ENCODE measurements at regions not wholly inside any gene's neighbourhood (a gene's known extent, or its start where the extent isn't known, plus 50 kb on each side); places are given as distances from the start of the nearest gene placed in this dataset.

GRCh38 chr5:141778206-141778605, 96.2 kb upstream of the ARAP3 start:
- DNase-seq (ENCODE audit: low spot score) = no peak

GRCh38 chr5:141777711-141778110, 95.7 kb upstream of the ARAP3 start:
- DNase-seq (ENCODE audit: low spot score) = no peak

GRCh38 chr5:141777130-141777529, 95.1 kb upstream of the ARAP3 start:
- DNase-seq (ENCODE audit: low spot score) = no peak

- no peak for DNase-seq (ENCODE audit: low spot score)
These were observed 91.9 kb upstream of the ARAP3 start for GRCh38 chr5:141773779-141774562.

DNA sequence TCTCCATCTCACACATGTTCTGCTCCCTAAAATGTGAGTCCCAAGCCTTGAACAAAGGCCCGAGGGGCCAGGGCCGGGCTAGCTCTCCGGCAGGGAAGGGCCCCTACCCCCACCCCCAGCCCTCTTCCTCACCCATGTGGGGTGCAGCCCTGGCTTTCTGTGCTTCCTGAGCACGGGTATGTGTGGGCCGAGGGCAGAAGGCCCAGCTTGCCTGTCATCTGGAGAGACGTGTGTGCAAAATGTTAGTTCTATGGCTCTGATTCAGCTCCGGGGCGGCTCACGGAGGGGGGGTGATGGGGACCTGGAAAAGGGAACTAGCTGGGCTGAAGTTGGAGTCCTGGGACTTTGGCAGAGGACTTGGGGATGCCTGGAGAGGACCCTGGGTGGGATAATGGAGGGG, 90.3 kb upstream of the ARAP3 start:
- no peak for DNase-seq (ENCODE audit: low spot score)

DNA sequence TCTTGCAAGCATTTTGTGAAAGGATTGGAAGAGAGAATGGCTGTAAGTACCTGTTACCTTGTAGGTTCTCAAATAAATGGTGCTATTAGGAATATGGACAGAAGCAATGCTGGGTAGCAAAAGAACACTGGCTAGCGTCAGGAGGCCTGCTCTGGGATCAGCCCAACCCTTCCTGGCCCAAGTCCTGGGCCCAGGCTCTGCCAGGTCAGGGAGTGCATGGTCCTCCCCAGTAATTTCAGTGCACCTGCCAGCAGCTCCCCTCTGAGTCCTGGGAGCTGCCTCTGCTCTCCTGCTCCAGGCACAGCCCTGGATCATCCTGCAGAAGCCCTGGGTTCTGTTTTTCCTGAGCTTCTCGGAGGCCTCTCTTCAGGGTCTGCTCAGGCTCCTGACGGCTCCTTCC, 89.5 kb upstream of the ARAP3 start:
- peak; percentile 92 for DNase-seq (ENCODE audit: low spot score)

DNA sequence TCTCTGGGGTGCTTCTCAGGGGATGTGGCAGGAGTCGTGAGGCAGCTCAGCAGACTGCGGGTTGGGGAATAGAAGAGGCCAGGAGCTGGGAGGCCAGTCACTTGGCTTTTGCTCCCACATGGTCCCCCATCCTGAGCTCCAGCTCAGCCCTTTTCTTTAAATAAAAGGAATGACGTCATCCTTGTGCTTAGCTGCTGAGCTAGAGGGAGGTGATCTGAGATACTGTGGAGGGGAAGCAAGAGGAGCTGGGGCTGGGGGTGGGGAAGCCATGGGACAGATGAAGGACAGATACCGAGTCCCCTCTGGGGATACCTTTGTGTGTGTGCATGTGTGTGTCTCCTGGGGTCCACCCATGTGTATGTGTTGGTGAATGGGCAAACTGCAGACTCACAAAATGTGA, 89.0 kb upstream of the ARAP3 start:
- no peak for DNase-seq (ENCODE audit: low spot score)

DNA sequence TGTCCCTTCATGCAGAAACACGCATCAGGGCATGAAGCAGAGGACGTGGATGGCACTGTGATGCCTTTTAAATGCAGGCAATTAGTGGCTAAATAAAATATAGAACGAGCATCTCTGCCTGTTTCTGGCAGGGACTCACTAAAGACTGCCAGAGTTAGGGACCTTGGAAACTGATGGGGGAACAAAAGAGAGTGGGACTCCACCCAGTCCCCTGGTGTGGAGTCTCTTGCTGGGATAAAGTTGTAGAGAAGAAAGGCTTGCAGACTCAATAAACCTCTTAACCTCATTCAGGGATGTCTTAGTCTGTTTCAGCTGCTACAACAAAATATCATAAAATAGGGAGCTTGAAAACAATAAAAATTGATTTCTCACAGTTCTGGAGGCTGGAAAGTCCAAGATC, 87.6 kb upstream of the ARAP3 start:
- no peak for DNase-seq (ENCODE audit: low spot score)

DNA sequence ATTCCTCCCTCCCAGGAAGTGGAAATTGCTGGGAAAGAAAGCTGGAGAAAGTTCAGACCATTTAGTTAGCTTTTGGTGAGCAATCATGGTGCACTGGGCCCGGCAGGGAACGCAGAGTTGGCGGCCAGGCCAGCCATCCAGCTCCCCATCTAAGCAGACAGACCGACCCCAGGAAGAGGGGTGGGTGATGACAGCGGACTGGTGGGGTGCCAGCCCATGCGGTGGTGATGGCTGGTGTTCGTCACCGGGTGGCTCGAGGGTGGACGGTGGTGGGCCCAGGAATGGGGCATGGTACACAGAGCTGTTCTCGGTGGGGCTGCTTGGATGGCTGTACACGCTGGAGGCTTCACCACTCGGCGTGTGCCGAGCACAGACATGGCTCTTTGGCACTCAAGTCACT, 85.6 kb upstream of the ARAP3 start:
- DNase-seq (ENCODE audit: low spot score) = no peak

GRCh38 chr5:141765896-141766551, 84.0 kb upstream of the ARAP3 start:
- DNase-seq (ENCODE audit: low spot score) = no peak

- no peak for DNase-seq (ENCODE audit: low spot score)
These were observed 81.5 kb upstream of the ARAP3 start for GRCh38 chr5:141763541-141763940.

DNA sequence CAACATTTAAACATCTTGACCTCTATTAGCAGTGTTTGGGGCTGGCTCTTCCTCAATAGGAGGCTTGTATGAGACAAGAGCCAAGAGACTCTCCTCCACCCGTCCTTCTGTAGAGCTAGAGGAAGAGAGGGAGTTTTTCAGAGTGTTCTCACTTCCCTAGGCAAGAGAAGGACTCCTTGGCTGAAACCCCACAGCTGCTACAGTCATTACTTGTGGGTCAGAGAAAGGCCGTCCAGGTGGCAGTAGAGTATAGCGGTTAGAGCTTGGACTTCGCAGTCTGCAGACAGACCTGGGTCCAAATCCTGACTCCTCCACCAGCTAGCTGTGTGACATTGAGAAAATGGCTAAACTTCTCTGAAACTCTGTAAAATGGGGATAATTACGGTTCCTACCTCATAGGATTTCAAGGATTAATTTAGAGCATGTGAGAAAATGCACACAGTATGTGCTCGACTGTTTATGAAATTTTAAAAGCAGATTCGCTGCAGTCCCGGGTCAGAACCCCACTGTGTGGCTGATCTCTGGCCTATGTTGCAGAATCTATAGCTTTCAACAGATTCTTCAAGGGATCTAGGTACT, 80.8 kb upstream of the ARAP3 start:
- no peak for DNase-seq (ENCODE audit: low spot score)

DNA sequence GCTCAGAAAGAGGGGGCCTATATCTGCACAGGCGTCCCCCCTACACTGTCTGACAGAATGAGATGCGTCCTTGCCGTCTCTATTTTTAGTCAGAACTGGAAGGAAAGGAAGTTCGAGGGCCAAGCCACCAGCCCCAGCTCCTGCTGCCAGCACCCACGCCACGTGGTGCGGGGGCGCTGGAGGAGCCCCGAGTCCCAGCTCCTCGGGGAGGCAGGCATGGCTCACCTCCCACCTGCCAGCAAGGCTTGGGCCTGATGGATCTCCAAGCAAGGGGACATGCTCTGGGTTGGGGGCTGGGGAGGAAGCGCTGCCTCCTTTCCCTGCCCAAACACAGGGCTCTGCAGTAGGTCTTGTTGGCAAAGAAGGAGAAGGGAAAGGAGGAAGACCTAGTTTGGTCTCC, 80.3 kb upstream of the ARAP3 start:
- no peak for DNase-seq (ENCODE audit: low spot score)

DNA sequence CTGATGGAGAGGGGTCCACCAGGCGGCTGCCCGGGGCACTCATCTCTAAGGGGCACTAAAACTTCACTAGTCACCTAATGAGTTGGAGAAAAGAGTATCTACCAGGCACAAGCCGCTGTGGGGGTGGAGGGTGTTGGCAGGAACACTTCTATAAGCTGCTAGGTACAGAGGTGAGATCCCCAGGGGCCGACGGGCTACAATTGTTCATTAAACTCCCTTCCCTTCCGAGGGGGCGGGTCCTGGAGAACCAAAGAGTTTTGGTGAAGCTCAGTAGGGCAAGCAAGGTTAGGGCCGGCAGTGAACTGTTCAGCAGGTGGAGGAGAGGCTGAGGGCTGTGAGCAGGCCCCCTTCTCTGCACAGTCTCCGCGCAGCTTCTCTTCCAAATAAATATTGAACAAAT, 78.7 kb upstream of the ARAP3 start:
- no peak for DNase-seq (ENCODE audit: low spot score)

DNA sequence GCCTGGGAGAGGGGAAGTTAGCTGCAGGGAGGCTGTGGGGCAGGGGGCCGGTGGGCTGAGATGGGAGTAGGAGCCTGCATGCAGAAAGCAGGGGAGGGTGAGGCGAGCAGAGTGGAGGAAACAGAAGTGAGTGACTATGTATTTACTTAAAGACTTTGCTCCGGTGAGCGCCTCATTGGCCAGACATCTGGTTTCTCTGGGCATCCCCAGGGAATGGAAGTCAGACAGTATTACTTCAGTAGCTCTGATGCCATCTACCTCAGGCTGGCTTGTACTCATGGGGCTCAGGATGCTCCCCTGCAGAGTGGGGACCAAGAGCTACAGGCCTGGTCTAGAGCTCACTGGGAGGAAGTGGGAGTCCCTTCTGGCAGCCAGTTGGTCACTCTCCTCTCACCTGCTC, 78.2 kb upstream of the ARAP3 start:
- DNase-seq (ENCODE audit: low spot score) = no peak

DNA sequence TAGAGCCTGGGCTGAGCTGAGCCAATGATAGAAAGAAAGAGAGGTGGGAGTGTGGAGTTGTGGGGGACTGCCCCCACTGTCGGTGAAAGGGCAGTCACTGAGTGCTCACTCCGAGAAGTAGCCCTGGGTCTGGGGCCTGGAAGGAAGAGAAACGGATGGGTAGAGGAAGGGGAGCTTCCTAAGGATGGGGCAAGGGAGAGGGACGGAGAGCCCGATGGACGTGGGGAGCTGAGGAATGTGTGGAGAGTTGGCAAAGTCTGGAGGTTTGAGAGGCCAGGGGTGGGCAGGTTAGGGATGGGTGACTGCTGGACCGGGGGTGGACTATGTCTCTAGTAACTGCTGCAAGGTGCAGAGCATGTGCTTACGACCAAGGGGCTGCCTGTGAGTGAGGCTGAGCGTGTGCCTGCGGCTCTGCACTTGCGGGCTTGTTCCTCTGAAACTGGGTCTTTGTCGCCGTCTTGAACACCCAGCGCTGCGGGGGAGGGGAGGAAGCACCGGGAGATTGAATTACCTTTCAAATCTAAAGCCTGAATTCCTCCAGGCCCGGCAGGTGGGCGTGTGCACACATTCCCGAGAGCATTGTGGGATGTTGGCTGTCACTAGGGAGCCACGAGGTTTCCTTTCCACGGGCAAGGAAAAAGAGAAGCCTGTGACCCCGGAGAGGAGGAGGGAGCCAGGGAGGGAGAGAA, 76.4 kb upstream of the ARAP3 start:
- no peak for DNase-seq (ENCODE audit: low spot score)

GRCh38 chr5:141757402-141757801, 75.4 kb upstream of the ARAP3 start:
- no peak for DNase-seq (ENCODE audit: low spot score)

DNA sequence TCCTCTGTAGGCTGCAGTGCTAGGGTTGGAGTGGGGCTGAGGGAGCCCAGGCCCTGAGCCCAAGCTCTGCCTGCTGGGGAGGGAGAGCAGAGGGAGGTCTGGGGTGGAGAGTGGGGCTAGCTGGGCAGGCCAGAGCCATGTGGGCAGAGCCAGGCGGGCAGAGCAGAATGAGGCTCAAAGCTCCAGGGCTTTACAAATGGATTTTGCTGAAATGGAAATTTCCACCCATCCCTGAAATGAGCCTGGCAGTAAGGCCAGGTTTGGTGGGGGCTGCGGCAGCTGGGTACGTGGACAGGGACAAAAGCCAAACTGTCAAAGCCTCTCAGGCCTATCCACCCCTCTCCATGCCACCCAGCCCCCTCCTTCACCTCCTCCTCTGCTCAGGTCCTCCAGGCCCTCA, 74.2 kb upstream of the ARAP3 start:
- peak; percentile 65 for DNase-seq (ENCODE audit: low spot score)

- DNase-seq (ENCODE audit: low spot score) = no peak
These were observed 72.1 kb upstream of the ARAP3 start for GRCh38 chr5:141753971-141754713.

DNA sequence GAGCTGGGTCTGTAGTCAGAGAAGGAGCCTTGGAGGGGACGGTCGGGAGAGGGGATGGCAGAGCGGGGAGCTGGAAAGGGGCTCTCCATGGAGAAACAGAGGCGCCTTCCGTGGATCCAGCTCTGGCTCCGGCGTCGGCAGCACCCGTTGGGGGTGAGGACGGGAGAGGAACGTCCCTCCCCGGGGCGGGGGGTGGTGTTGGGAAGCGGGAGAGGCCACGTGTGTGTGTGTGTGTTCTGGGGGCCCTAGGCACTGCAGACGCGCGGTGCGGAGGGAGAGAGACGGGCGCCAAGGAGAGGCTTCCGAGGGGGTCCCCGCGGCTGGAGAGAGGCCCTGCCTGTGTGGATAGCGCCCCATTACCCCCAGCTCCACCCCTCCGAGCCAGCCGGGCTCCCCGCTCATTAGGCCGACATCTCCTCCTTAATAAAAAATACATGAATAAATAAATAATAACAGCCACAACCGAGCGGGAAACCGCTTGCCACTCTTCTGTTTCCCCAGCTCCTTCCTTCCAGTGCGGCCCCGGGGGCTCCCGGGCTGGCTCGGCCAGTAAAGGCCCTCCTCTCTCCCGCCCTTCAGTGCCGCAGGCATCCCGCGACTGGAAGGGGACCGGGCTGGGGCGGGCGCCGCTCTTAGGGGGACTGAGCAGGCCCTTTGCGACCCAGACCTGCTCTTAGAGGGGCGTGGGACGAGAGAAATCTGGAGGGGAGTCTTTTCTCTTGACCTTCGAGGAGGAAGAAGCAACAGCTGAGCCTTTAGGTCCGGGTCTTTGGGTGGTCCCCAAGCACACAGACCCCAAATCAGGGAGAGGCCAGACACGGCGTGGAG, 71.3 kb upstream of the ARAP3 start:
- DNase-seq (ENCODE audit: low spot score) = no peak

Data from cerebellar cortex (tissue), 1 donor.